22Rv1 (cell line): ENCODE measurements at regions not wholly inside any gene's neighbourhood (a gene's known extent, or its start where the extent isn't known, plus 50 kb on each side); places are given as distances from the start of the nearest gene placed in this dataset.

Experiments used
- CTCF ChIP-seq: fragments of 450-650 bp; IDR thresholded peaks from 2 replicates; pipeline ENCODE4 v1.5.1; 2017; ENCODE audit warnings: mild to moderate bottlenecking
- ZFX ChIP-seq: fragments of 450-650 bp; IDR thresholded peaks from 2 replicates; pipeline ENCODE4 v1.6.1; 2017; ENCODE audit warnings: antibody characterized with exemption, borderline replicate concordance

- TF ChIP-seq CTCF (no peak), ZFX (no peak)
Observed at GRCh38 chr21:30033441-30033840, 93.6 kb upstream of the GRIK1 start.
